K562 (cell line): ENCODE measurements at regions not wholly inside any gene's neighbourhood (a gene's known extent, or its start where the extent isn't known, plus 50 kb on each side); places are given as distances from the start of the nearest gene placed in this dataset.

Source experiments
- ATAC-seq: fragments of 200-7000 bp; cut with Tn5 transposase; 3 replicates; pipeline ENCODE4 v1.9.1; 2020; ENCODE audit warnings: moderate library complexity
- BruUV-seq: library from RNA; stranded (reverse); fragments of 400-500 nt; replicated peaks from 2 replicates; lab custom pipeline; 2021; lab: Mats Ljungman, UMichigan
- CTCF ChIA-PET: fragments of 300-600 bp; formaldehyde crosslinking; extraction: SDS; loops from one replicate; lab custom pipeline; 2021; ENCODE audit warnings: low intra/inter-chr PET ratio; lab: Yijun Ruan, JAX
- POLR2A ChIA-PET: fragments of 300-600, 350-650 bp; sonication (Branson Sonifier 250); formaldehyde crosslinking; extraction: SDS; loops from one replicate; lab custom pipeline; 2021; ENCODE audit warnings: antibody characterized with exemption, inconsistent platforms; lab: Yijun Ruan, JAX
- DNase-seq, 4 experiments: peaks; one replicate each; pipeline versions ENCODE4 v3.0.0 to v3.0.0-alpha.2; 2011 to 2018; ENCODE audit warnings: low spot score in 3 of 4, mixed read lengths in 3 of 4; ENCODE audit errors: extremely low read depth in 1 of 4
- FAIRE-seq: peaks from 2 replicates; lab custom pipeline; 2011; peaks lifted over from hg19 to GRCh38; lab: Jason Lieb, UNC
- H2AFZ ChIP-seq: 2 replicates; pipeline ENCODE4 v1.6.0; 2011; ENCODE audit warnings: low read depth, low read length, control low read depth, inconsistent platforms
- H3K27ac ChIP-seq: fragments of 200-600 bp; 3 replicates; pipeline ENCODE4 v1.8.0; 2011; ENCODE audit warnings: low read depth, mild to moderate bottlenecking, control low read depth, inconsistent platforms, low read length, moderate library complexity, mixed read lengths; ENCODE audit errors: extremely low read depth
- H3K27me3 ChIP-seq, 2 experiments: fragments of 300-600 bp in 1 of 2; 2 replicates in 1 of 2; 3 replicates in 1 of 2; pipeline versions ENCODE4 v1.6.0 to v1.8.0; 2011; ENCODE audit warnings: inconsistent platforms in 2 of 2, low read length in 2 of 2, mild to moderate bottlenecking in 1 of 2, mixed read lengths in 1 of 2, moderate library complexity in 1 of 2; ENCODE audit not compliant: control insufficient read depth in 2 of 2, insufficient read depth in 2 of 2
- H3K36me3 ChIP-seq: fragments of 300-600 bp; 3 replicates; pipeline ENCODE4 v1.8.0; 2011; ENCODE audit warnings: mild to moderate bottlenecking, low read length, inconsistent platforms; ENCODE audit not compliant: control insufficient read depth, insufficient read depth
- H3K4me1 ChIP-seq, 2 experiments: fragments of 200-600 bp in 1 of 2; replicated peaks in 1 of 2; 2 replicates in 1 of 2; 3 replicates in 1 of 2; pipeline versions ENCODE4 v1.5.1 to v1.8.0; 2011; ENCODE audit warnings: inconsistent platforms in 2 of 2, low read length in 2 of 2, mild to moderate bottlenecking in 1 of 2, mixed read lengths in 1 of 2, moderate library complexity in 1 of 2; ENCODE audit not compliant: control insufficient read depth in 2 of 2, insufficient read depth in 2 of 2
- H3K4me2 ChIP-seq: 2 replicates; pipeline ENCODE4 v1.6.1; 2011; ENCODE audit warnings: low read length, control low read depth, inconsistent platforms, mixed read lengths; ENCODE audit not compliant: insufficient read depth
- H3K4me3 ChIP-seq: fragments of 200-600 bp; sonication (generic), shearing (Covaris generic); 2 replicates; pipeline ENCODE4 v1.5.1; 2016; ENCODE audit warnings: control low read depth, inconsistent platforms
- H3K79me2 ChIP-seq: fragments of 200-600 bp; 3 replicates; pipeline ENCODE4 v1.8.0; 2011; ENCODE audit warnings: low read length, inconsistent platforms; ENCODE audit not compliant: control insufficient read depth, insufficient read depth
- H3K9ac ChIP-seq, 2 experiments: 2 replicates each; pipeline versions ENCODE4 v1.6.0 to v1.6.1; 2011; ENCODE audit warnings: low read depth in 2 of 2, low read length in 2 of 2, control low read depth in 1 of 2, inconsistent platforms in 1 of 2, mild to moderate bottlenecking in 1 of 2, mixed read lengths in 1 of 2; ENCODE audit not compliant: insufficient read depth in 1 of 2
- H3K9me1 ChIP-seq: one replicate; pipeline ENCODE4 v1.6.0; 2011; ENCODE audit warnings: inconsistent platforms, mild to moderate bottlenecking, low read length, moderate library complexity; ENCODE audit not compliant: control insufficient read depth, insufficient read depth
- H3K9me3 ChIP-seq: replicated peaks from 2 replicates; pipeline ENCODE4 v1.5.1; 2011; ENCODE audit warnings: low read depth, low read length, inconsistent platforms; ENCODE audit not compliant: control insufficient read depth, insufficient read depth
- H4K20me1 ChIP-seq: replicated peaks from 2 replicates; pipeline ENCODE4 v1.6.1; 2011; ENCODE audit warnings: low read length, inconsistent platforms, mixed read lengths; ENCODE audit not compliant: control insufficient read depth, insufficient read depth
- BHLHE40 ChIP-seq: IDR thresholded peaks from 2 replicates; pipeline ENCODE4 v1.6.1; 2011; ENCODE audit warnings: low read length, improper control_type of control experiment
- CBX8 ChIP-seq: fragments of 200-600 bp; sonication (generic); IDR thresholded peaks from 2 replicates; pipeline ENCODE4 v1.6.1; 2012; ENCODE audit warnings: borderline replicate concordance, mixed run types, low read depth, mild to moderate bottlenecking, moderate library complexity, mixed read lengths, low read length, control low read depth, inconsistent platforms; ENCODE audit not compliant: poor library complexity, severe bottlenecking; ENCODE audit errors: extremely low read depth
- CTCF ChIP-seq, 3 experiments: IDR thresholded peaks in 2 of 3; conservative IDR thresholded peaks in 1 of 3; 2 replicates each; pipeline ENCODE4 v1.5.1; 2011 to 2012; ENCODE audit warnings: low read length in 3 of 3, mild to moderate bottlenecking in 3 of 3, control low read depth in 2 of 3, improper control_type of control experiment in 1 of 3, inconsistent platforms in 1 of 3, low read depth in 1 of 3, mixed read lengths in 1 of 3, moderate library complexity in 1 of 3; ENCODE audit not compliant: insufficient read depth in 2 of 3
- DMBX1 ChIP-seq: fragments of 250-450 bp; sonication (Bioruptor Pico); IDR thresholded peaks from 2 replicates; pipeline ENCODE4 v1.8.0; 2022; ENCODE audit warnings: inconsistent platforms, mild to moderate bottlenecking, moderate library complexity, borderline replicate concordance
- ERF ChIP-seq: fragments of 450-650 bp; formaldehyde crosslinking; IDR thresholded peaks from 2 replicates; pipeline ENCODE4 v1.4.0; 2020; ENCODE audit warnings: mild to moderate bottlenecking, mixed read lengths
- HNRNPH1 ChIP-seq: fragments of 200-400 bp; formaldehyde crosslinking; optimal IDR thresholded peaks from 2 replicates; pipeline ENCODE3; 2017; ENCODE audit warnings: low read depth, mild to moderate bottlenecking, low read length, moderate library complexity
- KDM5B ChIP-seq: fragments of 200-600 bp; sonication (generic); IDR thresholded peaks from 2 replicates; pipeline ENCODE4 v1.6.1; 2012; ENCODE audit warnings: low read depth, mild to moderate bottlenecking, moderate library complexity, low read length, control low read depth, inconsistent platforms; ENCODE audit not compliant: insufficient replicate concordance
- MEF2A ChIP-seq: IDR thresholded peaks from 2 replicates; pipeline ENCODE4 v1.6.1; 2011; ENCODE audit warnings: low read depth, mild to moderate bottlenecking, low read length, moderate library complexity; ENCODE audit not compliant: control insufficient read depth
- NFE2 ChIP-seq: IDR thresholded peaks from 2 replicates; pipeline ENCODE4 v1.6.1; 2014; ENCODE audit warnings: antibody characterized with exemption, low read depth
- OTX1 ChIP-seq: fragments of 450-650 bp; formaldehyde crosslinking; IDR thresholded peaks from 2 replicates; pipeline ENCODE4 v1.4.0; 2022; ENCODE audit warnings: mild to moderate bottlenecking
- PURB ChIP-seq: sonication (generic); formaldehyde crosslinking; IDR thresholded peaks from 2 replicates; pipeline ENCODE4 v1.9.0; 2021; ENCODE audit warnings: low read depth, mild to moderate bottlenecking, missing genetic modification reagents
- SMAD2 ChIP-seq: fragments of 150-350 bp; IDR thresholded peaks from 2 replicates; pipeline ENCODE4 v1.6.1; 2014; ENCODE audit warnings: low read depth, mild to moderate bottlenecking, low read length
- ZNF668 ChIP-seq: fragments of 250-450 bp; sonication (Bioruptor Pico); IDR thresholded peaks from 2 replicates; pipeline ENCODE4 v1.8.0; 2022; ENCODE audit warnings: mild to moderate bottlenecking, inconsistent platforms
- ZNF79 ChIP-seq: fragments of 250-450 bp; sonication (Bioruptor Pico); IDR thresholded peaks from 2 replicates; pipeline ENCODE4 v1.4.0; 2020; ENCODE audit warnings: low read depth, mild to moderate bottlenecking, moderate library complexity
- WGBS: fragments of 100-300 bp; shearing (Covaris generic); methylation state at CpG from one replicate; pipeline ENCODE4 v1.1.6; 2016; ENCODE audit warnings: low coverage, mixed read lengths; ENCODE audit not compliant: insufficient coverage; ENCODE audit errors: missing lambda C conversion rate; 5-methylcytosine and 5-hydroxymethylcytosine counted together
- in situ Hi-C: fragments of 300-500 bp; cut with MboI; formaldehyde crosslinking; loops from 4 replicates; pipeline ENCODE4 v1.15.0; 2018; ENCODE audit warnings: inconsistent platforms, mixed read lengths
- intact Hi-C: fragments of 100-400 bp; cut with micrococcal nuclease; formaldehyde crosslinking; loops from 2 replicates; pipeline ENCODE4 v1.14.2; 2022

GRCh38 chr10:33801705-33802104 lies 467.2 kb upstream of the NRP1 start:
- Histone ChIP-seq H3K4me2 (no peak overlapping the region), H3K9me3 (no peaks in the 10 kb centered on the region), H3K4me3 (no peak overlapping the region), H3K27ac (no peak overlapping the region), H4K20me1 (no peaks in the 10 kb centered on the region), H3K36me3 (no peaks in the 10 kb centered on the region), H3K9ac (no peak overlapping the region), H2AFZ (no peak overlapping the region), H3K79me2 (no peaks in the 10 kb centered on the region), H3K9me1 (no peaks in the 10 kb centered on the region), H3K4me1 (no peaks in the 10 kb centered on the region), H3K27me3 (no peaks in the 10 kb centered on the region)
- ChIA-PET CTCF (no interaction called here), POLR2A (no interaction called here)
- WGBS = 0% methylated on average over 2 of the region's 2 CpGs
- TF ChIP-seq DMBX1 = no peak
- no peak for TF ChIP-seq ZNF668 (CRISPR knock-in tag)
- FAIRE-seq = no peak
- BruUV-seq = no TSS peak
- no peak for ATAC-seq
- intact Hi-C loops (no loop called here), in situ Hi-C loops (no loop called here)
- DNase-seq = no peak

GRCh38 chr10:33800986-33801385 lies 466.5 kb upstream of the NRP1 start:
- Histone ChIP-seq H2AFZ (no peak overlapping the region), H3K27ac (no peak overlapping the region), H3K9me1 (no peaks in the 10 kb centered on the region), H3K4me1 (no peaks in the 10 kb centered on the region), H3K9me3 (no peaks in the 10 kb centered on the region), H4K20me1 (no peaks in the 10 kb centered on the region), H3K27me3 (no peaks in the 10 kb centered on the region), H3K9ac (no peak overlapping the region), H3K4me3 (no peak overlapping the region), H3K36me3 (no peaks in the 10 kb centered on the region), H3K4me2 (no peak overlapping the region), H3K79me2 (no peaks in the 10 kb centered on the region)
- no peak for TF ChIP-seq HNRNPH1
- TF ChIP-seq SMAD2 = no peak
- no peak for TF ChIP-seq MEF2A
- TF ChIP-seq CBX8 = no peak
- TF ChIP-seq ZNF79 = no peak
- TF ChIP-seq NFE2 = no peak
- TF ChIP-seq CTCF (IDR thresholded peaks at IDR 0.05 in 2 of 3, conservative IDR thresholded peaks at IDR 0.05 in 1 of 3; ENCODE audit: insufficient read depth in 2 of 3, low read depth in 1 of 3, low read length in 3 of 3) = no peak
- no peak for TF ChIP-seq PURB
- TF ChIP-seq OTX1 (CRISPR knock-in tag) = no peak
- TF ChIP-seq ERF (CRISPR knock-in tag) = no peak
- no peak for TF ChIP-seq BHLHE40
- TF ChIP-seq KDM5B = no peak
- no peak for FAIRE-seq
- DNase-seq = no peak
- ATAC-seq = no peak
- ChIA-PET POLR2A (no interaction called here), CTCF (interaction anchor here (0.6 kb wide), 1 partner anchor 820 kb away, joined by 3 read pairs; no protein-coding TSS in a partner anchor)
- no TSS peak for BruUV-seq
- in situ Hi-C loops = no loop called here
- intact Hi-C loops = no loop called here
